A549 (cell line): ENCODE measurements at regions not wholly inside any gene's neighbourhood (a gene's known extent, or its start where the extent isn't known, plus 50 kb on each side); places are given as distances from the start of the nearest gene placed in this dataset.

Source experiments
- ATAC-seq, 2 experiments: fragments of 200-7000 bp in 1 of 2; fragments of >200 bp in 1 of 2; cut with Nextera tagmentation in 1 of 2; cut with Tn5 transposase in 1 of 2; 3 replicates each; pipeline versions ENCODE4 v1.8.0 to v1.9.1; 2018 to 2020; ENCODE audit warnings: mild to moderate bottlenecking in 1 of 2, moderate library complexity in 1 of 2
- CTCF ChIA-PET: fragments of 300-600 bp; sonication (Branson Sonifier 250); formaldehyde crosslinking; extraction: SDS; loops from one replicate; lab custom pipeline; 2021; ENCODE audit warnings: antibody characterized with exemption, inconsistent platforms; lab: Yijun Ruan, JAX
- POLR2A ChIA-PET: fragments of 350-600 bp; formaldehyde crosslinking; extraction: SDS; loops from one replicate; lab custom pipeline; 2021; ENCODE audit warnings: antibody characterized with exemption, inconsistent platforms; lab: Yijun Ruan, JAX
- DNase-seq, 2 experiments: peaks; one replicate each; pipeline versions ENCODE4 v3.0.0 to v3.0.0-alpha.2; 2011 to 2016; ENCODE audit warnings: low read depth in 1 of 2, low spot score in 1 of 2
- FAIRE-seq: peaks from 2 replicates; lab custom pipeline; 2011; peaks lifted over from hg19 to GRCh38; lab: Jason Lieb, UNC
- H3K27ac ChIP-seq, 2 experiments: fragments of >200 bp; sonication (Bioruptor Twin); formaldehyde crosslinking; 3 replicates each; pipeline ENCODE4 v1.5.1; 2016 to 2017
- H3K4me1 ChIP-seq: fragments of >200 bp; sonication (Bioruptor Twin); formaldehyde crosslinking; 3 replicates; pipeline ENCODE4 v1.6.1; 2016
- H3K4me2 ChIP-seq: fragments of >200 bp; sonication (Bioruptor Twin); formaldehyde crosslinking; 3 replicates; pipeline ENCODE4 v1.6.1; 2016
- H3K4me3 ChIP-seq: fragments of >200 bp; sonication (Bioruptor Twin); formaldehyde crosslinking; 3 replicates; pipeline ENCODE4 v1.5.1; 2016
- H3K9me3 ChIP-seq: fragments of >200 bp; sonication (Bioruptor Twin); formaldehyde crosslinking; 3 replicates; pipeline ENCODE4 v1.6.1; 2016
- CBX2 ChIP-seq: fragments of 200-600 bp; sonication (generic); IDR thresholded peaks from 2 replicates; pipeline ENCODE4 v1.6.1; 2016; ENCODE audit warnings: low read depth, mild to moderate bottlenecking, borderline replicate concordance
- CBX8 ChIP-seq: fragments of 200-600 bp; sonication (generic); IDR thresholded peaks from 2 replicates; pipeline ENCODE4 v1.6.1; 2016
- CHD4 ChIP-seq: fragments of 200-600 bp; sonication (generic); IDR thresholded peaks from 2 replicates; pipeline ENCODE4 v1.6.1; 2016; ENCODE audit warnings: antibody characterized with exemption, mild to moderate bottlenecking, borderline replicate concordance
- FOSB ChIP-seq: fragments of 250-450 bp; sonication (Bioruptor Pico); IDR thresholded peaks from 2 replicates; pipeline ENCODE4 v1.5.0; 2020; ENCODE audit warnings: mild to moderate bottlenecking, moderate library complexity
- FOSL2 ChIP-seq, 2 experiments: fragments of 450-650 bp in 1 of 2; fragments of >200 bp in 1 of 2; sonication (Bioruptor Twin) in 1 of 2; formaldehyde crosslinking; IDR thresholded peaks; 2 replicates each; pipeline versions ENCODE4 v1.5.0 to v1.6.1; 2016 to 2020; ENCODE audit warnings: mild to moderate bottlenecking in 1 of 2, moderate library complexity in 1 of 2
- GATA3 ChIP-seq: IDR thresholded peaks from 2 replicates; pipeline ENCODE4 v1.6.1; 2012; ENCODE audit warnings: borderline replicate concordance
- HEYL ChIP-seq: fragments of 250-450 bp; sonication (Bioruptor Pico); IDR thresholded peaks from 2 replicates; pipeline ENCODE4 v1.8.0; 2021; ENCODE audit warnings: mild to moderate bottlenecking, moderate library complexity
- MAFK ChIP-seq: fragments of 450-650 bp; IDR thresholded peaks from 2 replicates; pipeline ENCODE4 v1.6.1; 2014; ENCODE audit not compliant: partially characterized antibody
- MAZ ChIP-seq: fragments of 150-350 bp; IDR thresholded peaks from 2 replicates; pipeline ENCODE4 v1.6.1; 2014; ENCODE audit warnings: antibody characterized with exemption, low read depth, low read length, borderline replicate concordance
- MYC ChIP-seq: IDR thresholded peaks from 2 replicates; pipeline ENCODE4 v1.6.1; 2012; ENCODE audit warnings: mild to moderate bottlenecking, inconsistent platforms, low read length, improper control_type of control experiment, borderline replicate concordance
- NFE2L2 ChIP-seq: fragments of 150-350 bp; conservative IDR thresholded peaks from 2 replicates; pipeline ENCODE4 v1.6.1; 2014; ENCODE audit warnings: low read length
- PHF8 ChIP-seq: fragments of 200-600 bp; sonication (generic); IDR thresholded peaks from 2 replicates; pipeline ENCODE4 v1.6.1; 2016; ENCODE audit warnings: low read depth, mild to moderate bottlenecking, antibody characterized with exemption, moderate library complexity, borderline replicate concordance
- RARB ChIP-seq: fragments of 250-450 bp; sonication (Bioruptor Pico); IDR thresholded peaks from 2 replicates; pipeline ENCODE4 v1.8.0; 2021; ENCODE audit warnings: mild to moderate bottlenecking, moderate library complexity
- RCOR1 ChIP-seq: fragments of 150-350 bp; IDR thresholded peaks from 2 replicates; pipeline ENCODE4 v1.6.1; 2014; ENCODE audit warnings: antibody characterized with exemption, low read length, low read depth
- RFX5 ChIP-seq: fragments of 450-650 bp; IDR thresholded peaks from 2 replicates; pipeline ENCODE4 v1.7.1; 2014; ENCODE audit warnings: antibody characterized with exemption, mild to moderate bottlenecking, moderate library complexity
- SREBF2 ChIP-seq: fragments of 450-650 bp; IDR thresholded peaks from 2 replicates; pipeline ENCODE4 v1.6.1; 2014; ENCODE audit warnings: mild to moderate bottlenecking, moderate library complexity
- ZC3H11A ChIP-seq: fragments of 450-650 bp; IDR thresholded peaks from 2 replicates; pipeline ENCODE4 v1.6.1; 2014; ENCODE audit warnings: antibody characterized with exemption, mild to moderate bottlenecking
- ZFP36 ChIP-seq: fragments of 450-650 bp; IDR thresholded peaks from 2 replicates; pipeline ENCODE4 v1.6.1; 2014; ENCODE audit warnings: borderline replicate concordance; ENCODE audit not compliant: partially characterized antibody
- ZSCAN20 ChIP-seq: fragments of 250-450 bp; sonication (Bioruptor Pico); IDR thresholded peaks from 2 replicates; pipeline ENCODE4 v1.8.0; 2022; ENCODE audit warnings: mild to moderate bottlenecking, moderate library complexity
- WGBS: methylation state at CpG from one replicate; pipeline ENCODE4 v1.1.6; 2017; ENCODE audit errors: missing lambda C conversion rate; 5-methylcytosine and 5-hydroxymethylcytosine counted together
- TF ChIP-seq, protein P1 (sequence below): IDR thresholded peaks from 2 replicates; pipeline ENCODE4 v1.6.1; 2012
- TF ChIP-seq, protein P2 (sequence below): fragments of >200 bp; sonication (Bioruptor Twin); formaldehyde crosslinking; IDR thresholded peaks from 2 replicates; pipeline ENCODE4 v1.6.1; 2016
- TF ChIP-seq, protein P3 (sequence below): fragments of 250-450 bp; sonication (Bioruptor Pico); IDR thresholded peaks from 2 replicates; pipeline ENCODE4 v1.5.0; 2021; ENCODE audit warnings: mild to moderate bottlenecking, moderate library complexity, borderline replicate concordance
- TF ChIP-seq, protein P4 (sequence below): fragments of 250-450 bp; sonication (Bioruptor Pico); IDR thresholded peaks from 2 replicates; pipeline ENCODE4 v1.5.0; 2020; ENCODE audit warnings: low read depth, mild to moderate bottlenecking, moderate library complexity
- TF ChIP-seq, protein P5 (sequence below): IDR thresholded peaks from 2 replicates; pipeline ENCODE4 v1.6.1; 2012
- TF ChIP-seq, protein P6 (sequence below): IDR thresholded peaks from 2 replicates; pipeline ENCODE4 v1.6.1; 2012; ENCODE audit warnings: low read depth, borderline replicate concordance

DNA sequence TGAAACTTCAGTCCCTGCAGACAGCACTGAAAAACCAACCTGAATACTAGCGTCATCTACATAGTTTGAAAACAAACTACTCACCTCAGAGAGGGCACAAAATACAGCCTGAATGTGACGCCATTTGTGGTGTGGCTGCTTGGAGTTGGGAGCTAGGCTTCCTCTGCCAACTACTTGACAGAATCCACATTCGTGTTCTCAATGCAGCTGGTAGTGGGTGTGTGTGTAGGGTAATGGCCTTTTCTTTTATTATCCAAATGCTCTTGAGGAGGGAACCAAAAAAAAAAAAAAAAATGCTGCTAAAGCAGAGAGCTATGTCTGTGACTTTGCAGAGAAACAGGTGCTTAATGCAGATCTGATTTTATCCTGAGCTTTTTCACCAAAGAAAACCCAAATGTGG lies 207.8 kb downstream of the OTOR start:
- ATAC-seq (no peak), FAIRE-seq (no peak), DNase-seq (no peak)
- CTCF ChIA-PET: interaction anchor here (0.6 kb wide), 2 partner anchors 13 to 434 kb away, joined by 3 read pairs; no protein-coding TSS in a partner anchor
- 0% methylated on average over 3 of the region's 3 CpGs for WGBS
- Histone ChIP-seq H3K9me3 (no peaks in the 10 kb centered on the region), H3K27ac (no peak overlapping the region), H3K4me3 (no peak overlapping the region), H3K4me1 (no peaks in the 10 kb centered on the region), H3K4me2 (no peak overlapping the region)
- POLR2A ChIA-PET: no interaction called here
- TF ChIP-seq, protein P1, sequence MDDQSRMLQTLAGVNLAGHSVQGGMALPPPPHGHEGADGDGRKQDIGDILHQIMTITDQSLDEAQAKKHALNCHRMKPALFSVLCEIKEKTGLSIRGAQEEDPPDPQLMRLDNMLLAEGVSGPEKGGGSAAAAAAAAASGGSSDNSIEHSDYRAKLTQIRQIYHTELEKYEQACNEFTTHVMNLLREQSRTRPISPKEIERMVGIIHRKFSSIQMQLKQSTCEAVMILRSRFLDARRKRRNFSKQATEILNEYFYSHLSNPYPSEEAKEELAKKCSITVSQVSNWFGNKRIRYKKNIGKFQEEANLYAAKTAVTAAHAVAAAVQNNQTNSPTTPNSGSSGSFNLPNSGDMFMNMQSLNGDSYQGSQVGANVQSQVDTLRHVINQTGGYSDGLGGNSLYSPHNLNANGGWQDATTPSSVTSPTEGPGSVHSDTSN: no peak
- TF ChIP-seq RCOR1 (no peak), FOSB (CRISPR knock-in tag) (no peak), HEYL (CRISPR knock-in tag) (no peak), CHD4 (no peak), MAZ (no peak)
- TF ChIP-seq, protein P2, sequence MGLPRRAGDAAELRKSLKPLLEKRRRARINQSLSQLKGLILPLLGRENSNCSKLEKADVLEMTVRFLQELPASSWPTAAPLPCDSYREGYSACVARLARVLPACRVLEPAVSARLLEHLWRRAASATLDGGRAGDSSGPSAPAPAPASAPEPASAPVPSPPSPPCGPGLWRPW: no peak

DNA sequence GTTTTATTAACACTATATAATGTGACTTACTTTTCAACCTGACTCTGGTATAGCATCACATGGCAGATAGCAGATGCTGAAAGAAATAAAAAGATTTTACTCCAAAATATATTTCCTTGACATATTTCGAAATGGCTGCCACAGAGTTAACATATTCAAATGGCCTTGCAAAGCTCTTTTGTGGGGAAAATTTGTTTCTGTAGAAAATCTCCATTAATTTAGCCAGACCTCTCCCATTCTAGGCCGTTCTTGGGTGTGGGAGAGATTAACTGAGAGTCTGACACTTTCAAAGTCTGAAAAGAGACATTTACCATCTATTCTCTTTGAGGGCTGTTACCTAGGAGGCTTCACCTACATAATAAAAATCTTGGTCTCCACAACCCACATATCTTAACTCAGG lies 217.2 kb downstream of the OTOR start:
- TF ChIP-seq ZC3H11A (no peak), PHF8 (no peak), ZFP36 (no peak), MYC (no peak), MAZ (no peak)
- TF ChIP-seq, protein P1: no peak
- TF ChIP-seq, protein P3, sequence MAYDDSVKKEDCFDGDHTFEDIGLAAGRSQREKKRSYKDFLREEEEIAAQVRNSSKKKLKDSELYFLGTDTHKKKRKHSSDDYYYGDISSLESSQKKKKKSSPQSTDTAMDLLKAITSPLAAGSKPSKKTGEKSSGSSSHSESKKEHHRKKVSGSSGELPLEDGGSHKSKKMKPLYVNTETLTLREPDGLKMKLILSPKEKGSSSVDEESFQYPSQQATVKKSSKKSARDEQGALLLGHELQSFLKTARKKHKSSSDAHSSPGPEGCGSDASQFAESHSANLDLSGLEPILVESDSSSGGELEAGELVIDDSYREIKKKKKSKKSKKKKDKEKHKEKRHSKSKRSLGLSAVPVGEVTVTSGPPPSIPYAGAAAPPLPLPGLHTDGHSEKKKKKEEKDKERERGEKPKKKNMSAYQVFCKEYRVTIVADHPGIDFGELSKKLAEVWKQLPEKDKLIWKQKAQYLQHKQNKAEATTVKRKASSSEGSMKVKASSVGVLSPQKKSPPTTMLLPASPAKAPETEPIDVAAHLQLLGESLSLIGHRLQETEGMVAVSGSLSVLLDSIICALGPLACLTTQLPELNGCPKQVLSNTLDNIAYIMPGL (CRISPR knock-in tag): no peak
- ATAC-seq (no peak), DNase-seq (no peak), FAIRE-seq (no peak)
- Histone ChIP-seq H3K27ac (no peak overlapping the region), H3K4me2 (no peak overlapping the region), H3K4me1 (no peaks in the 10 kb centered on the region), H3K9me3 (no peaks in the 10 kb centered on the region), H3K4me3 (no peak overlapping the region)
- ChIA-PET POLR2A (no interaction called here), CTCF (no interaction called here)
- WGBS: 3% methylated on average over 2 of the region's 2 CpGs

DNA sequence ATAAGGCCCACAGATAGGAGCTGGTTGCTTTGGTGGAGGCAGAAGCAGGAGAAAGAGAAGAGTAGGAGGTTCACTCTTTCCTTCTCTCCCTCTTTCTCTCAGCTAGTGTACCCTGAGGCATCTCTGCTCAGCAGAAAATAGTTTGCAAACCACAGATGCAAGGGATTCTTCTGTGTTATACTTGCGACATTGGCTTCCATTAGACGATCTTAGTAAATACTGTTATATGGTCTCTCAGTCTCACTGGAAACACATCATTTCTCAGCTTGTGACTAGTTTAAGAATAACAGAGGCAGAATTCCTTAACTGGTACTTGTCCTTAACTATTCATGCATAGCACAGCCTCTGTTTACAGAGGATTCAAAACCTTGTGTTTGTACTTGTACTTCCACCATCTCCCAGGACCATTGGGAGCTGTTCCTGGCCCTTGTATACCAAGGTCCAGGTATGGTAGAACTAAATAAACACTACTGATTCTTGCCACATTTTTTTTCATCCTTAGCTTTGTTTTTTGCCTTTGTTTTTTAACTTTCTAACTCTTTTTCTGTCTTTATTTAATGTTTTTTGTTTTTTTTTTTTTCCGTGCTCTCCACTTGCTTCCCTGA lies 218.2 kb downstream of the OTOR start:
- ATAC-seq (no peak; a peak in 1 of 6 replicates), FAIRE-seq (no peak), DNase-seq (no peak)
- WGBS: 69% methylated on average over 3 of the region's 3 CpGs
- Histone ChIP-seq H3K4me2 (no peak overlapping the region), H3K4me1 (no peaks in the 10 kb centered on the region), H3K27ac (no peak overlapping the region), H3K9me3 (no peaks in the 10 kb centered on the region), H3K4me3 (no peak overlapping the region)
- POLR2A ChIA-PET: no interaction called here
- TF ChIP-seq, protein P4, sequence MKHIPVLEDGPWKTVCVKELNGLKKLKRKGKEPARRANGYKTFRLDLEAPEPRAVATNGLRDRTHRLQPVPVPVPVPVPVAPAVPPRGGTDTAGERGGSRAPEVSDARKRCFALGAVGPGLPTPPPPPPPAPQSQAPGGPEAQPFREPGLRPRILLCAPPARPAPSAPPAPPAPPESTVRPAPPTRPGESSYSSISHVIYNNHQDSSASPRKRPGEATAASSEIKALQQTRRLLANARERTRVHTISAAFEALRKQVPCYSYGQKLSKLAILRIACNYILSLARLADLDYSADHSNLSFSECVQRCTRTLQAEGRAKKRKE (CRISPR knock-in tag): no peak
- TF ChIP-seq, protein P5, sequence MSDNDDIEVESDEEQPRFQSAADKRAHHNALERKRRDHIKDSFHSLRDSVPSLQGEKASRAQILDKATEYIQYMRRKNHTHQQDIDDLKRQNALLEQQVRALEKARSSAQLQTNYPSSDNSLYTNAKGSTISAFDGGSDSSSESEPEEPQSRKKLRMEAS: no peak
- no peak for TF ChIP-seq RFX5
- no peak for TF ChIP-seq FOSL2 (IDR thresholded peaks at IDR 0.05)
- TF ChIP-seq FOSL2 (CRISPR knock-in tag; IDR thresholded peaks at IDR 0.05): no peak
- no peak for TF ChIP-seq MAFK
- TF ChIP-seq CBX2: no peak
- TF ChIP-seq GATA3: no peak
- TF ChIP-seq, protein P6, sequence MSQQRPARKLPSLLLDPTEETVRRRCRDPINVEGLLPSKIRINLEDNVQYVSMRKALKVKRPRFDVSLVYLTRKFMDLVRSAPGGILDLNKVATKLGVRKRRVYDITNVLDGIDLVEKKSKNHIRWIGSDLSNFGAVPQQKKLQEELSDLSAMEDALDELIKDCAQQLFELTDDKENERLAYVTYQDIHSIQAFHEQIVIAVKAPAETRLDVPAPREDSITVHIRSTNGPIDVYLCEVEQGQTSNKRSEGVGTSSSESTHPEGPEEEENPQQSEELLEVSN: no peak
- no peak for TF ChIP-seq SREBF2
- TF ChIP-seq ZFP36: no peak
- TF ChIP-seq RARB (CRISPR knock-in tag): no peak
- TF ChIP-seq ZC3H11A: no peak
- TF ChIP-seq, protein P1: no peak
- TF ChIP-seq ZSCAN20: no peak
- no peak for TF ChIP-seq NFE2L2
- TF ChIP-seq CBX8: no peak
- CTCF ChIA-PET: interaction anchor here (0.7 kb wide), 1 partner anchor 445 kb away, joined by 4 read pairs; no protein-coding TSS in a partner anchor
